OCI-LY3 (cell line): ENCODE measurements at regions not wholly inside any gene's neighbourhood (a gene's known extent, or its start where the extent isn't known, plus 50 kb on each side); places are given as distances from the start of the nearest gene placed in this dataset.

ENCODE experiments used
- CTCF ChIP-seq: fragments of 200-600, 300-600 bp; sonication (generic); IDR thresholded peaks from 2 replicates; pipeline ENCODE4 v1.5.1; 2014; ENCODE audit warnings: antibody characterized with exemption, low read length, low read depth
- EZH2phosphoT487 ChIP-seq: fragments of 200-600 bp; shearing (Covaris generic); IDR thresholded peaks from 2 replicates; pipeline ENCODE4 v1.6.1; 2018; ENCODE audit warnings: antibody characterized with exemption, mixed run types, low read depth

- TF ChIP-seq CTCF (no peak), EZH2phosphoT487 (no peak)
Measured at GRCh38 chr12:53838978-53839377, 87.2 kb upstream of the CISTR start.
